Duodenal mucosa (tissue), 2 donors: ENCODE measurements at regions not wholly inside any gene's neighbourhood (a gene's known extent, or its start where the extent isn't known, plus 50 kb on each side); places are given as distances from the start of the nearest gene placed in this dataset.

Experiments
- H3K27ac ChIP-seq: one replicate; pipeline ENCODE4 v1.7.0; 2013; ENCODE audit warnings: low read depth, low read length
- H3K27me3 ChIP-seq, 2 donors: one replicate each; pipeline ENCODE4 v1.7.0; 2013; ENCODE audit warnings: low read length in 2 of 2, control low read depth in 1 of 2; ENCODE audit not compliant: insufficient read depth in 2 of 2, control insufficient read depth in 1 of 2
- H3K36me3 ChIP-seq, 2 donors: one replicate each; pipeline ENCODE4 v1.7.0; 2013; ENCODE audit warnings: low read length in 2 of 2, control low read depth in 1 of 2; ENCODE audit not compliant: insufficient read depth in 2 of 2, control insufficient read depth in 1 of 2
- H3K4me1 ChIP-seq, 2 donors: one replicate each; pipeline ENCODE4 v1.7.0; 2013; ENCODE audit warnings: low read length in 2 of 2, control low read depth in 1 of 2; ENCODE audit not compliant: insufficient read depth in 2 of 2, control insufficient read depth in 1 of 2
- H3K4me3 ChIP-seq, 2 donors: one replicate each; pipeline ENCODE4 v1.7.0; 2013; ENCODE audit warnings: low read length in 2 of 2, low read depth in 1 of 2
- H3K9ac ChIP-seq, 2 donors: one replicate each; pipeline ENCODE4 v1.7.0; 2013; ENCODE audit warnings: low read length in 2 of 2, low read depth in 1 of 2
- H3K9me3 ChIP-seq, 2 donors: one replicate each; pipeline ENCODE4 v1.7.0; 2013; ENCODE audit warnings: low read length in 2 of 2, control low read depth in 1 of 2; ENCODE audit not compliant: control insufficient read depth in 1 of 2

DNA sequence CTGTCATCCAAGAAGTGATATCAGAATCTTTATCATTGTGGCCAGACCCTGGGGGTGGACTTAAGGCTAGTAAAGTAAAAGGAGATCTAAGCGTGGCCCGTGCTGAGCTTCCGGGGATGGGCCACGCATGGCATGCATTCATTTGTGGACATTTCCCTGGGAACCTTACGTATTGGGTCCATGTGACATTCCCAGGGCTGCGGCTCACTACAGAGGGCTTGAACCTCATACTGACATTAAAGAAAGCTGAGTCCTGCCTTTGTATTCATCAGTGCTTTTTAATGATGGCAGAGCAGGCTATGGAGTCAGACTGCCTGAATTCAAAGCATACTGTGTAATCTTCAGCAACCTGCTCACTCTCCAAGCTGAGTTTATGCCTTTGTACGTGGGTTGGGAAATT is 152.2 kb upstream of the AFDN start:
- H3K9me3 ChIP-seq = no peaks in the 10 kb centered on the region
- no peak overlapping the region for H3K9ac ChIP-seq
- no peak overlapping the region for H3K4me3 ChIP-seq
- H3K4me1 ChIP-seq = peaks cover 32 to 37% of the 10 kb centered on the region in 2 donors
- peaks cover 0 to 4% of the 10 kb centered on the region in 2 donors for H3K27me3 ChIP-seq
- H3K27ac ChIP-seq = no peak overlapping the region
- no peaks in the 10 kb centered on the region for H3K36me3 ChIP-seq

DNA sequence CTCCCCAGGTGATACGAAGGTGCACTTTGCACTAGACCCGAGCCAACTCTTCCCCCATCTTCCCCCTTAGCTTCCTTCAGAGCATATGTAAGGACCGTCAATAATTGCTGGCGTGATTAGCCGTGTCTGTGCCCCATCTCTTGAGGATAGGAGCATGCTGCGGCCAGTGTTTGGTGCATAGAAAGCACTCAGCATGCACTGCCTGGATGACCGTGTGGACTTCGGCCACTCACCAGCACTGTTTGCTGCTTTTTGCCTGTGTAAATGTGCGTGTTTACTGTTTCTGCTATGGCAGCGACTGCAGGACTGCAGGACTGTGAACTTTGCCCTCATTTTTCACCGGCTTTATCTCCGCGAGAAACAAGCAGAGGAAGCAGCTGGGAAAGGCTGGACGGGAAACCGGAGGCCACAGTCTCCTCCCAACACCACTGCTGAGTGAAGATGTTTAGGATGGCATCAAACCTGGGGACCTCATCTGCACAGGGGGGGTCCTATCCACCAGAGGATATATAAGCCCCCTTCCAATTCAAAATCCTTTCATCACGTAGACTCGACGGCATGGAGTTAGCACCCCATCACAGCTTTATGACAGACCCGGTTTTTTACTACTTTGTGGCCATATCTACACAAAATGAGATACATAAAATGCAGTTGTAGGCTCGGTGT is 150.6 kb upstream of the AFDN start:
- Histone ChIP-seq H3K27me3 (peaks cover 0 to 7% of the 10 kb centered on the region in 2 donors), H3K9me3 (no peaks in the 10 kb centered on the region), H3K36me3 (no peaks in the 10 kb centered on the region), H3K9ac (peak overlapping the region in 1 of 2 donors; percentile 23), H3K4me1 (peaks cover 32 to 33% of the 10 kb centered on the region in 2 donors), H3K27ac (peak overlapping the region; percentile 74), H3K4me3 (peak overlapping the region; percentile 33 to 50)

DNA sequence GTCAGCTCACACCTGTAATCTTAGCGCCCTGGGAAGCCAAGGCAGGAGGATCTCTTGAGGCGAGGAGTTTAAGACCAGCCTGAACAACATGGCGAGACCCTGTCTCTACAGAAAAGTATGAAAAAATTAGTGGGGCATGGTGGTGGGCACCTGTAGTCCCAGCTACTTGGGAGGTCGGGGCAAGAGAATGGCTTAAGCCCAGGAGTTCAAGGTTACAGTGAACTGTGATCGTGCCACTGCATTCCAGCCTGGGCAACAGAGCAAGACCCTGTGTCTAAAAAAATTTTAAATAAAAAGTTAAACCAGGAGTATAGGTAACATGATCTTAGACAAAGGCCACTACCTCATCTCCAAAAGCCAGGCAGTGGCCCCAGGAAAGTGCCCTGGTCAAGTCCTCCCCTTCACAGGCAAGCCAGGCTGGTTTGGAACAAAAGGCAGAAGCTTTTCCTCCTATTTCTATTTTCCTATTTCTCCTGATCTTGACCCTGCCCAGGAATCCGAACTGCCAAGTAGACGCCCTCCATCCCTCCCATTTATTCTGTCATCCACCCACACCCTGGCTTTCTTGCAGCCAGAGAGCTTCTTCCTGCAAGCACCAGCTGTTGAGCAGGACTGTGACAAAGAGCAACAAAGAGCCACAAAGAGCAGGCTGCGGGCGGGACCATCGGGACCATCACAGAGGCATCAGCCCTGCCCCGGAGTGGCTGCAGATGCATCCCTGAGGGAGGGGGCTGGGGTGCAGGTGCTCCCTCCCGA is 149.9 kb upstream of the AFDN start:
- Histone ChIP-seq H3K9me3 (no peaks in the 10 kb centered on the region), H3K9ac (no peak overlapping the region), H3K36me3 (no peaks in the 10 kb centered on the region), H3K27ac (peak overlapping the region; percentile 74), H3K4me3 (peak overlapping the region in 1 of 2 donors; percentile 50), H3K4me1 (peaks cover 31 to 32% of the 10 kb centered on the region in 2 donors), H3K27me3 (peaks cover 0 to 7% of the 10 kb centered on the region in 2 donors)

DNA sequence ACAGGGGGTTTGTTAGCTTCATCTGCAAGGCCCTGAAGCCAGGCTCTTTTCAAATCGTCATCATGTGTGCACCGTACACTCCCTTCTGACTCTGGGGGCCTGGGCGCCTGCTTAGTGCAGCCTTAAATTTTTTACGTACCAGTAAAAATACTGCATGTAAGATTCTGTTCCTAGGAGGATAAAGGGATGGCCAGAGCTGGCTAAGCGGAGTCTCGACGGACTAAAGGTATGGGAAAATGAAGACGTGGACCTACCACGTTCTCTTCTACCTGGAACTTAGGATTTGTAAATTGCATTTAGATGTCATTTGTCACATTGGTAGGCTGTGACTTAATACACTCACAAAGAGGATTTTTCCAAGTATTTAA is 149.3 kb upstream of the AFDN start:
- H3K36me3 ChIP-seq = no peaks in the 10 kb centered on the region
- H3K9me3 ChIP-seq = no peaks in the 10 kb centered on the region
- H3K4me3 ChIP-seq = no peak overlapping the region
- no peak overlapping the region for H3K9ac ChIP-seq
- H3K27me3 ChIP-seq = peaks cover 0 to 7% of the 10 kb centered on the region in 2 donors
- H3K27ac ChIP-seq = no peak overlapping the region
- peaks cover 31 to 35% of the 10 kb centered on the region in 2 donors for H3K4me1 ChIP-seq

DNA sequence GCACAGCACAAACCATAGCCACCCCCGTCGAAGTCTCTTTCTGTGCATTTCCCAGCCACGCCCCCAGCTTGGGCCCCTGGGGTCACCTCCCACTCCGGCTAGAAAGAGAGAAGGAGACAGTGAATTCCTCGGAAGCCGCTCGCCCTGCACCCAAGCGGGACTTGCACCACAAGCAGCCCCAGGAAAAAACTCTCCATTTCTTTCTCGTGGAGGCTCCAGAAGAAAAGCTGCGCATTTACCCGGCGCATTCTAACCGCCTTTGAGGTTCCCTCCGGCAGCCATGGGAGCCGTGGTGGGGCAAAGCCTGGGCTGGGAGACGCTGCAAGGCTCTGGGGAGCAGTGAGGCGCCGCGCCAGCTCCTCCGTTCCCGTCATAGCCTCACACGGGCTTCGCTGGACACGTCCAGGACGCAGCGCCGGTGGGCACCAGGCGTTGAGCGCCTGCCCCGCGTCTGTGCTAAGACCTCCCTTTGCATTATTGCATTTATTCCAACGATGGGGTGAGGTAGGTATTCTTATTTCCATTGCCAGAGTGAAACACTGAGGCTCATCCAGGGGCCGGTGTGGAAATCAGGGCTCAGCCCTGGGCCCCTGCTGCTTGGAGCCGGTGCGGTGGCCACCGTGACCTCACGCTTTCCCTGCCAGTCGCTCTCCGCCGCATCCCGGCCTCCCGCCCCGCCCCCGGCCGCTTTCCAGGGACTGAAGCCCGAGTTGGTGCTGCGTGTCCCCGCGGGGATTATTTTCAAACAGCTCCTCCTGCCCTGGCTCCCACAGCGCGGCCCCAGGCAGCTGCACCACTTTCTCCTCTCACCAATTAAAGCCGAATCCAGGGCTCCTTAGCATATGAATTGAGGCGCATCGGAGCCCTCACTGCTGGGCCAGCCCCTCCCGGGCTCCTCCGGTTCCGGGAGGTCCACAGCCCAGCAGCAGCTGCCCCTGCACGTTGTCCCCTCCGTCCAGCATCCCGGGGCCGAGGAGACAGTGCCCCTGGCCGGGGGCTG is 148.3 kb upstream of the AFDN start:
- Histone ChIP-seq H3K9ac (peak overlapping the region; percentile 23 to 63), H3K27me3 (peaks cover 0 to 7% of the 10 kb centered on the region in 2 donors), H3K9me3 (no peaks in the 10 kb centered on the region), H3K36me3 (no peaks in the 10 kb centered on the region), H3K4me3 (peak overlapping the region; percentile 64 to 66), H3K4me1 (peaks cover 38 to 45% of the 10 kb centered on the region in 2 donors), H3K27ac (no peak overlapping the region)

DNA sequence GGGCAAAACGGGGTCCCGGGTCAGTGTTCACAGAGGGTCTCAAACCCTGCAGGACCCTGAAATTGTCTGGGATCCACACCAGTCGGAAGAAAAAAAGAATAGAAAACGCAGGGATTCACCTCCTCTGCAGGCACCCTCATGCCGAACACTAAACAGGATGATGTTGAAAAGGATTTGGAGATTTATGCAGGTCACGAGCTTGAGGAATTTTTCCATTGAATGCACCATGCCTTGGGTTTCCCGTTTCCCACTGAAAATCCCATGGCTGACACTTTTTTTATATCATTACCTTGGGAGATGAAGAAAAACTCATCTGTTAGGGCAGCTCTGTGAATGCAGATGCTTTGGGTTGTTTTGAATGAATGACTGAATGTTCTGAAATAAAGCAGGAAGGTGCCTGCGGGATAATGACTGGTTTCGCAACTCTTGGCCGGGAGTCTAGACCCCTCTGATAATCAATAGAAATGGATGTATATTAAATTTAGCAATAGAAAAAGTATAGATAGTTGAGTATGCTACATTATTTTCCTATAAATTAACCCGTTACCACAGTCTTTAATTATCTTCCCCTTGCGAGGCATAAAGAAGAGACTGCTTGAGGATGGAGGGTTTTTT is 147.5 kb upstream of the AFDN start:
- Histone ChIP-seq H3K36me3 (no peaks in the 10 kb centered on the region), H3K9me3 (no peaks in the 10 kb centered on the region), H3K9ac (no peak overlapping the region), H3K27me3 (peaks cover 0 to 7% of the 10 kb centered on the region in 2 donors), H3K4me3 (no peak overlapping the region), H3K4me1 (peaks cover 40 to 46% of the 10 kb centered on the region in 2 donors), H3K27ac (no peak overlapping the region)

DNA sequence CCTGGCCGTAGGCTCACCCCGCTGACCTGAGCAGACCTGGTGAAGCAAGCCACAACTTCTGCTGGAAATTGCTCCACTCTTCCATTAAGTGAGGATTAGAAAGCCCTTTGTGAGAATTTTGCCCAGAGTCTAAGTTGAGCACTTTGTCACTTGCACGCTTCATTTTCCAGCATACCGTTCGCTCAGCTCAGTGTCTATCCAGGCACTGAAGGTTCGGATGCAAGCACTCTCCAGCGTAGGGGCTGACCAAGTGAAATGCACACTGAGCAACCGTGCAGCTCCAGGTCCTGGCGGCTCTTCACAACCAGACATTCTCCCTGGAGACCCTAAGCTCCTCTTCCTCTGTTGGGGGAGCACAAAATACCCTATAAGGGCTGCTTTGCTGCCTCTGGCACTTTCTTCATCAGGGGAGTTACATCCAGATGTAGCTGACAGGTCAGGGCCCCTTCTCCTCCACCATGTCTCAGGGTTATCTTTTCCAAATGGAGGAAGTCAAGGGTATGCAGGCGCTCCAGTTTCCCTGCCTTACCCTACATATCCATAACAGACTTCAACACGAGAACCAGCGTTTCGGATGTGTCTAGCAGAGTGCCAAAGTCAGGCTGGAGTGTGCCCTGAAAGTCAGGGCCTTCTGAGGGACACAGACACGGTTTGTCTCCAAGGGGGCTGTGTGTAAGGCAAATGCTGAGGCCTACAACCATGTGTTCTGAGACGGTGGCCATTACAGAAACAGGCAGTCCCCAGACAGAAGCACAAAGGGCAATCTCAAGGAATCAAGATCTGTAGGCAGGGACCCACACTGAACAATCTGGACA is 146.7 kb upstream of the AFDN start:
- H3K27ac ChIP-seq = no peak overlapping the region
- peaks cover 0 to 7% of the 10 kb centered on the region in 2 donors for H3K27me3 ChIP-seq
- H3K4me3 ChIP-seq = no peak overlapping the region
- H3K9me3 ChIP-seq = no peaks in the 10 kb centered on the region
- no peak overlapping the region for H3K9ac ChIP-seq
- H3K36me3 ChIP-seq = no peaks in the 10 kb centered on the region
- H3K4me1 ChIP-seq = peaks cover 46 to 47% of the 10 kb centered on the region in 2 donors

DNA sequence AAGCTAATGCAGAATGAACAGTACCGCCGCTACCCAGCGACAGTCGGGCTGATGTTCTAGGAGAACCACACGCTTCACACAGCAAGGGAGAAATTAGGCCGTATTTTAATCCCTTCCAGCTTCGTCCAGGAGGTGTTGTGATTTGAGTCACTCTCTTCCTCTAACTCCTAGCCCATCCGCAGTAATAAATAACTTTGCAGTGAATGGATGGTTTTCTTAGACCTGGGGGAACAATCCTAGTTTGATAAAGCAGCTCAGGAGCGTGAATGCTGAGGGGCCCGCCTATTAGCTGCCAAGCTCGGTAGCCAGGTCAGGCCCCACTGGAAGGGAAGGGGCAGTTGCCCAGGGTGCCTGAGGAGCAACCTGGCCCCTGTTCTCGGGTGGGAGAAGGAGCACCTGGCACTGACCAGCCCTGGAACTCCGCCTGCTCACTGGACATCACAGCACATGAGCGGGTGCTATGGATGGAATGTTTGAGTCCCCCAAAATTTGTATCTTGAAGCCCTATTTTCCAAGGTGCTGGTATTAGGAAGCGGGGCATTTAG is 146.0 kb upstream of the AFDN start:
- no peak overlapping the region for H3K27ac ChIP-seq
- no peak overlapping the region for H3K4me3 ChIP-seq
- no peaks in the 10 kb centered on the region for H3K9me3 ChIP-seq
- H3K36me3 ChIP-seq = no peaks in the 10 kb centered on the region
- H3K27me3 ChIP-seq = peaks cover 0 to 7% of the 10 kb centered on the region in 2 donors
- peaks cover 41 to 43% of the 10 kb centered on the region in 2 donors for H3K4me1 ChIP-seq
- no peak overlapping the region for H3K9ac ChIP-seq

DNA sequence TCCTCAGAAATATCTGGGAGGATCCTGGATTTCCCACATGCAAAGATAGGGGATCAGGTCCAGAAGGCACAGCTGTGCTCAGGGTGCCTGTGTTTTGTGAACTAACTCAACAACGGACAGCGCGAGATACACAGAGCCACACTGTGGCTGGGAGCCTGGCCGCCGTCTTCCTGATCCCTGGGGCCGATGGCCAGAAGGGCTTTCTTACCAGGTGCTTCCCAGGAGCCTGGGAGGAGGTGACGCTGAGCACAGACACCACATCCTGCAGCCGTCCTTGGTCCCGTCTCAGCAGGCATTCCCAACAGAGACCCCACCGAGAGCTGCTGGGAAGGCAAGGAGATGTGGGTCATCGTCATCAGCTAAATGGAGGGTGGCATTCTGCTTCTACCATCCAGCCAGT is 144.6 kb upstream of the AFDN start:
- no peaks in the 10 kb centered on the region for H3K9me3 ChIP-seq
- no peak overlapping the region for H3K9ac ChIP-seq
- H3K27me3 ChIP-seq = peaks cover 0 to 7% of the 10 kb centered on the region in 2 donors
- H3K36me3 ChIP-seq = no peaks in the 10 kb centered on the region
- no peak overlapping the region for H3K4me3 ChIP-seq
- H3K27ac ChIP-seq = no peak overlapping the region
- peaks cover 28 to 29% of the 10 kb centered on the region in 2 donors for H3K4me1 ChIP-seq
